GM21381 (cell line): ENCODE measurements at regions not wholly inside any gene's neighbourhood (a gene's known extent, or its start where the extent isn't known, plus 50 kb on each side); places are given as distances from the start of the nearest gene placed in this dataset.
A peak's percentile ranks its signal among the peaks of the same experiment; 100 is the strongest.
"Not testable (repeated sequence)": the region's sequence is repeated elsewhere in the genome, so short reads cannot be mapped to it uniquely, and the experiment has no call there.

Source experiments
- ATAC-seq: cut with Tn5 transposase; IDR thresholded peaks from one replicate; pipeline ENCODE4 v1.9.1; 2021; ENCODE audit warnings: mild to moderate bottlenecking, moderate library complexity; ENCODE audit not compliant: unreplicated experiment

DNA sequence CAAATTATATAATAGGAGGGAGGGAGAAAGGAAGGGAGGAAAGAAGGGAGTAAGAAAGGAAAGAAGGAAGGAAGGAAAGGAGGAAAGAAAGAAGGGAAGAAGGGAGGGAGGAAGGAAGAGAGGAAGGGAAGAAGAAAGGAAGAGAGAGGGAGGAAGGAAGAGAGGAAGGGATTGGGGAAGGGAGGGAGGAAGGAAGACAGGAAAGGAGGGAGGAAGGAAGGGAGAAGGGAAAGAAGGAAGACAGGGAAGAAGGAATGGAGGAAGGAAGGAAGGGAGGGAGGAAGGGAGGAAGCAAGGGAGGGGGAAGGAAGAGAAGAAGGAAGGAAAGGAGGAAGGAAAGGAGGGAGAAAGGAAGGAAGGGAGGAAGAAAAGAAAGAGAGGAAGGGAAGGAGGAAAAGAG lies 660.5 kb downstream of the EPM2A start:
- ATAC-seq, result no peak

DNA sequence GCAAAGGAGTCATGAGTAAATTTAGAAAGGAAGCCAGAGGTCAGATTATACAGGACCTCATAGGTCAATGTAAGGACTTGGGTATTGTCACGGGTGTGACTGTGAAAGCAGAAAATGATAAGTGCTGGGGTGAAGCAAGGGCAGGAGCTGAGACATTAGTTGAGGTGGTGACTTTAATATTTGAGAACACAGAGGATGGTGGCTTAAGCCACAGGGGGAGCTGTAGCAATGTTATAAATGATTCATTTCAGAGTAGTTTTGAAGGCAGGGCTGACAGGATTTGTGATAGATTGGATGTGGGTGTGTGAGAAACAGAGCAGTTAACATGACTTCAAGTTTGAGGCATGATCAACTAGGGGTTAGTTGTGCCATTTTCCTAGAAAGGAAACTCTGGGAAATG lies 659.9 kb downstream of the EPM2A start:
- no peak for ATAC-seq

DNA sequence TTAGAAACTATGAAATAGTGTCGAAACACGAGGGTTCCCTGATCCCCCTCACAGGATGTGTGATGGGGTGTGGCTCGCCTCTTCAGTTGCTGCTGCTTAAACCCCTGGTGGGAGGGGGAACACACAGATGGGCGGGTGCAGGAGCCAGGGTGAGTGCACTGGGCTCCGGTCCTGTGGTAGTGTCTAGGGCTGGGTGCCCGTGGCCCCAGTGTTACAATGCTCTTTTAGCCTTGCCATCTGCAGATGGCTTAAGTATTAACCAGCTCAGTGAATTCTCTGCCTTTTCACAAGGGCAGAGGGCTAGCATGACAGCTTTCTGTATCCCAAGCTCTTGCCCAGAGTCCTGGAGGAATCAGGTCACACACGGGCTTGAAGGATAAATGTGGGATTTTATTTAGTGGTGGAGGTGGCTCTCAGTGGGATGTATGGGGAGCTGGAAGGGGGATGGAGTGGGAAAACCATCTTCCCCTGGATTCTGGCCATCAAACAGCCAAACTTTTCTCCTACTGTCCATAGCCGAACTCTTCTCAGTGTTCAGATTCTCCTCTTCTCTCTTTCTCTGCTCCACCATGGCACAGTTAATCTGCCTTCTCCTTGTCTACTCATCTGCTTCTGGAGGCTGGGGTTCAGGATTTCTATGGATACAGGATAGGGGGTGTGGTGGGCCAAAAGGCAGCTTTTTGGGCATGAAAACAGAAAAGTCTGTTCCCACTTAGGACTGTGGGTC lies 659.0 kb downstream of the EPM2A start:
- no peak for ATAC-seq

DNA sequence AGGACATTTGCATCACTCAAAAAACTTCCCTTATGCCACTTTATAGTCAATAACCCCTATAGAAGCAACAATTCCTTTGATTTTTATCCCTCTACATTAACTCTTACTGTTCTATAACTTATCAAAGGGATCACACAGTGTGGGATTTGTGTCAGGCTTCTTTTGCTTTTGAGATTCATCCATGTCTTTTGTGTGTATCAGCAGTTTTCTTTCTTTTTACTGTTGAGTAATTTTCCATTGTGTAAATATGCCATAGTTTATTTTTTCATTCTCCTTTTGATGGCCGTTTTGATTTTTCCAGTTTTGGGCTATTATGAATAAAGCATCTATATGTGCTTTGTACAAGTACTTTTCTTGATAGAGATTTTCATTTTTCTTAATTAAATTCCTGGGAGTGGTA lies 657.9 kb downstream of the EPM2A start:
- ATAC-seq, result no peak

DNA sequence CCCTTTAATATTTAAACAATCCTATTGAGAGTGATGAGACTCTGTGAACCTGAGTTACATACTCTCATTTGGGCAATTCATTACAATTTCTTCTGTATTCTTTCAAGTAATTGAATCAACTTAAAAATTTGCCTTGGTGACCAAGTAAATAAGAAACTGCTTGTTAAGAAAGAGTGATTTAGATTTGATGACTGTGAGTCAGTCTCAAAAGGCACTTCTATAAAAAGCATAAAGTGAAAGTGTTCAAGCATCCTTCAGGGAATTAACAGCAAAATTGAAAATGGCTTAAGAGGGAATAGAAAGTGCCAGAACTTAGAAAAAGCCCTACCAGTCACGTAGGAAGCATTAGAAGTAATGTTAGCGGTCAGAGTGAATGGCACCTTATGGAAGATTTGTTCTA lies 654.7 kb downstream of the EPM2A start:
- ATAC-seq, result no peak

DNA sequence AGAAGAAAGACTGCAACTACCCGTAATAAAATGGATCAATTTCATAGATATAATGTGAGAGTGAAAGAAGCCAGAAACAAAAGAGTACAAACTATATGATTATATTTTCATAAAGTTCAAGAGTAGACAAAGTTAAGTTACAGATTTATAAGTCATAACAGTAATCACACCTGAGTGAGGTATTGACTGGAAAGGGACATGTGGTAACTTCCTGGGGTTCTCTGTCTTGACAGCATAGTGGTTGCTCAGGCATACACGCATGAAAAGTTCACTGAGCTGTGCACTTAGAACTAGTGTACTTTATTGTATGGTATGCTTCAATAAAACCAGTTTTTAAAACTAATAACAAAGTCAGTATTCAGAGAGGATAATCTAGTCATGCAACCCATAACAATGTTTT lies 653.6 kb downstream of the EPM2A start:
- no peak for ATAC-seq

DNA sequence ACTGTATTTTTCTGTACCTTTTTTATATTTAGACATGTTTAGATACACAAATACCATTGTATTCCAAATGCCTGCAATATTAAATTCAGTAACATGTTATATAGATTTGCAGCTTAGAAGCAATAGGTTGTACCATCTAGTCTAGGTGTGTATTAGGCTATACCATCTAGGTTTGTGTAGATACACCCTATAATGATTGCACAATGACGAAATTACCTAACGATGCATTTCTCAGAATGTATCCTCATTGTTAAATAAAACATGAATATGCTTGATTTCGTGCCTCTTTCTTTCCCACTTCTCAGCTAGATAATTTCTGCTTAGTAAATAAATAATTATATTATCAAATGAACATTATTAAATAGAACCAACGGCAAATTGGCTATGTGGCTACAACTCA lies 653.0 kb downstream of the EPM2A start:
- no peak for ATAC-seq

DNA sequence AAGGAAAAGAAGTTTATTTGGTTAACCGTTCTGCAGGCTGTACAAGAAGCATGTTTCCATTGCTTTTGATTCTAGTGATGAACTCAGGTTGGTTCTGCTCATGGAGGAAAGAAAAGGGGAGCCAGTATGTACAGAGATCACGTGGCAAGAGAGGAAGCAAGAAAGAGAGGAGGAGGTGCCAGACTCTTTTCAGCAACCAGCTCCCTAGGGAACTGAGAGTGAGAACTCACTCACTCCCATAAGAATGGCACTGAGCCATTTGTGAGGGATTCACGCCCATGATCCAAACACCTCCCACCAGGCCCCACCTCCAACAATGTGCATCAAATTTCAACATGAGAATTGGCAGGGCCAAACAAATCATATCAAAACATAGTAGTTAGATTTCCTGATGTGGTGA lies 649.1 kb downstream of the EPM2A start:
- peak; percentile 45 for ATAC-seq

DNA sequence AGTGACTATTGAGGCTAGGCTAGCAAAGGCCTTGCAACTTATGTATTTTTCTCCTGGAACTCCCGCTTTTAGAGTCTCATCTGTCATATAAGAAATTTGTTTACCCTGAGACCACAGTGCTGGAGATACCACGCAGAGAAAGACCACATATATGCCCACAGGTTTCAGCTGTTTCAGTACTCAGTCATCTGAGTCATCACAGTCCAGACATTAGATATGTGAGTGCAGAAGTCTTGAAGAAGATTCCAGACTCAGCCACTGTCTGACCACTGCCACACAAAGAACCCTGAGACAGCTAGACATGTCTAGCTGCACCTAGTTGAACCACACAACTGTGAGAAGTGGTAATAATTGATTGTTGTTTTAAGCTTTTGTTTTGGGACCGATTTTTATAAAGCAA lies 648.3 kb downstream of the EPM2A start:
- no peak for ATAC-seq

DNA sequence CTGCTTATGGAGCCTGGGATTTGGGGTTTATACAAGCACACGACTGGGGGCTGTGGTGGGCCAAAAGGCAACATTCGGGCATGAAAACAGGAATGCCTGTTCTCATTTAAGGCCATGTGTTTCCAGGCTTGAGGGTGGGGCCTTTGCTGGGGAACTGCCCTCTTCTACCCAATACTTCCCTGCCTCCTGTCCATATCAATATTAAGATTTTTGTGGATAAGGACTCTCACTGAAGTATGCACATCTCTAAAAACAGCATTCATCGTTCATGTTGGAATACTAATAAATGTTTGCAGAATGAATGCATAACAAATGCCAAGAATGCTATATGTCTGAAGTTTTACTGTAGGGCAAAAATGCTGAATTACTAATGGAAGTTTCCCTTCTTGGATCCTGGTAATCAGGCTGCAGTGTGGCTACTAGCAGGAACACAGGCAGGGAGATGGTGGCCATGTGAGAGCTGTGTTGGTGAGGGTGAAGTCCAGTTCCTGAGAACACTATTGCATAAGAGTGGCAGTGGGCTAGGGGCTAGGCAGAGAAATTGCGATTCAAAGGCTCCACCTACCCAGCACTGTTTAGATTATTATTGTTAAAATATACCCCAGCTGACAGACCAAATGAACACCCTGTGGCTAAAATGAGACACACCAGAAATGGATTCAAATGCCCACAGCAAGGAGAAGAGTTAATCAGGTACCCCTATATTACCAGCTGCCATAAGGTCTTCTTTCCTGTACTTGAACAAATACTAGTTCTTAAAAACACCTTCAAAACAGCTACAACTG lies 644.3 kb downstream of the EPM2A start:
- no peak for ATAC-seq

DNA sequence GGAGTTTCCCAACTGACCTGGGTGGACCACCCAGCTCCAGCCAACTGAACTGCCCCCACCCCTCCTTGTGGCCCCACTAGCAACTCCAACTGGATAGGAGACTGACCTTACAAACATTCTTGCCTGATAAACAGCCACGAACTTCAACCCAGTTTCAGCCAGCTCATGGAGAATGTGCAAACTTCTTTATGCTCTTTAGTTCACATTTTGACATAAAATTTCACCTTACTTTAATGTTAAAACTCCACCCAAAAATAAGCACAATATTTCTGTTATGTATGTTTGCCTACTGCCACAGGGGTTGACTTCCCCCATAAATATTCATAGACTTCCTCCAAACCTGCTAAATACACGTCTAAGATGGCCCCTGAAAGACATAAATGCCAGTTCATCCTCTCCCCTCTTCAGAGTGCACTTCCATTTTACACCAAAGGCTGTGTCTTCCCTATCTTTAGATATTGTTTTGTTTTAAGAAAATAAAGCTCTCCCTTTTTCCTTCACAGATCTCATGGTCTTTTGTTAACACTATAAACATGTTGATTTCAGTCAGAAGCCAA lies 643.7 kb downstream of the EPM2A start:
- ATAC-seq, result no peak

DNA sequence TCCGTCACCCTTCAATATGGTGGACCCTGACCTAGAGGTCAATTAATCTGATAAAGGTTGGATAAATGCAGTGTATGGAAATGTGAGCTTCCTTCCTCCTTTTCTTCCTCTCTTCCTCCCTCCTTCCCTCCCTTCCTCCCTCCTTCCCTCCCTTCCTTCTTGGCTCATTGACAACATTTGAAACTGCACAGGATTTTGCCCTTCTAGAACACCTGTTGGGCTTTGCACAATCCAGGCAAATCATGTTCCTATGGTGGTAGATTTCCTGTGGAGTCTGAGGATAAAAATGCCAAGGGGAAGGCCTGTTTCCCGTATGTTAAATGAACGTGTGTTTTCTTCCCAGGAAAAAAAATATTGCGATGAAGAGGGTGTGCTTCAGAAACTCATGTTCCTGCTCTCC lies 642.8 kb downstream of the EPM2A start:
- ATAC-seq, result no peak

DNA sequence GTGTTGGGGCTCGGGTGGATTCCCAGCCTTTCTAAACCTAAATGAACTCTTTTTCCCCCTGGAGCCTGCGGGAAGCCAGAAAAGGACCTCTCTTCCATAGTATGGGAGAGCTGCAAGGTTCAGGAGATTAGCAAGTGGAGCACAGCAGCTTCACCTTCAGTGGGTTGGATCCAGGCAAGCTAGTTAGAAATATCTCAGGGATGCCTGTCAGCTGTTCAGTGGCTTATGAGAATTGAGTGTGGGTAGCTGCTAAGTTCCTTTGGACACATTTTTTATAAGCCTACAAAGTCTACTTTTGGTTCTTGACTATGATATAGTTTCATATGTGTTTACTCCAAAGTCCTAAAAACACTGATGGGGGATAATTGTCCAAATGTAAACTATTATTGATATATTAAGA lies 642.1 kb downstream of the EPM2A start:
- ATAC-seq, result no peak

DNA sequence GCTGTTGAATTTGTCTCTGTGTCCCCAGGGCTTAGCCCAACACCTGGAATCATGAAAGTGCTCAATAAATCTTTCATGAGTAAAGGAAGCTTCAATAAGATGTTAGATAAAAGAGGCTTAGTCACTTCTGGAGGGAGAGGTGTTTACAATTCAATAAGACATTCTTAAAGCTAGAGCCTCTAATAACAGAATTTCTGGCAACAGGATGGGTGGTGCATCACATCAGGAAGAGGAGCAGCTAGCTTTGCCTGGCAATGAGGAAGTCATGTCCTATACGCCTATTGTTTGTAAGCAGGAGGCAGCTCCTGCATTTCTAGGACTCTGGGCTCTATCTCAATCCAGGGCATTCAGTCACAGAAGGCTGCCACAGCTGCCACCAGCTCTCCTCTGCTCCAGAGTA lies 638.5 kb downstream of the EPM2A start:
- ATAC-seq, result no peak

DNA sequence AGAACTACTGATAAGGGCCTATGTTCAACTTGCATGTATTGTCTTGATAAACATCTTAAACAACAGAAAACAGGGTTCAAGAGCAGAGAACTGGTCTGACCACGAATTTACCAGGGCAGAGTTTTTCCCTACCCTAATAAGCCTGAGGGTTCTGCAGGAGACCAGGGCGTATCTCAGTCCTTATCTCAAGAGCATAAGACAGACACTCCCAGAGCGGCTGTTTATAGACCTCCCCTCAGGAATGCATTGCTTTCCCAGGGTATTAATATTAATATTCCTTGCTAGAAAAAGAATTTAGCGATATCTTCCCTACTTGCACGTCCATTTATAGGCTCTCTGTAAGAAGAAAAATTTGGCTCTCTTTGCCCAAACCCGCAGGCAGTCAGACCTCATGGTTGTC lies 637.2 kb downstream of the EPM2A start:
- not testable (repeated sequence) for ATAC-seq

DNA sequence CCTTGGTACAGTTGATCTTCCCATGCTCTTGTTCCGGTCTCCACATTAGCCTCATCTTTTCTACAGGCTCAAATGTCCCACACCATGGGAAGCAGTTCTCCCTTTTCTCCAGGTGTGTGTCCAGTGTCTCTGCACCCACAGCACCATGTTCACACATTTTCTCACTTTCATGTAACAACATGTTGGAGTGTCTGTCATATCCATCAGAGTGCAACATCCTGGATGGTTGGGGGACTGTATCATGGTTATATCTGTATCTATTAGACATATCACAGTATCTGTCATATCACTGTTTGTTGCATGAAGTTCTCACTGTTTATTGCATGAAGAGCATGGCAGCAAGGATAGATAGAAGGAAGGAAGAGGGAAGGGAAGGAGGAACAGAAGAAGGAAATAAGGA lies 635.6 kb downstream of the EPM2A start:
- ATAC-seq, result no peak

DNA sequence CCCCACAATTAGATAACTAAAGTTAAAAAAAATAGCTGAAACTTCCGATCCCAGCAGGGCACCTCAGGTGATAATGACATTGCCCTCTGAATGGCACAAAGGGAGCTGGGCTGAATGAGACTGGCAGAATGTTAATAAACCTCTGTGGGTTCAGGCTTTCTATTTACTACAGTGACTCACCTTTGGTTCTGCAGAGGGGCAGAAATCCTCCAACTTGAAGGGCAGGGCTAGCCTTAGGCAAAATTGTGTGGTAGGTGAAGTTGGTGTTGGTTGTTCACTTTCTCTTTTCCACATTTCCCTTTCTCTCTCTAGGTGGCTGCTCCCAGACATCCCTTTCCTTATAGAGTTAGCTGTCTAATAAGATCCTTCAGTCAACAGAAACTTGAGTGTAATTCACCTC lies 625.2 kb downstream of the EPM2A start:
- ATAC-seq, result no peak

DNA sequence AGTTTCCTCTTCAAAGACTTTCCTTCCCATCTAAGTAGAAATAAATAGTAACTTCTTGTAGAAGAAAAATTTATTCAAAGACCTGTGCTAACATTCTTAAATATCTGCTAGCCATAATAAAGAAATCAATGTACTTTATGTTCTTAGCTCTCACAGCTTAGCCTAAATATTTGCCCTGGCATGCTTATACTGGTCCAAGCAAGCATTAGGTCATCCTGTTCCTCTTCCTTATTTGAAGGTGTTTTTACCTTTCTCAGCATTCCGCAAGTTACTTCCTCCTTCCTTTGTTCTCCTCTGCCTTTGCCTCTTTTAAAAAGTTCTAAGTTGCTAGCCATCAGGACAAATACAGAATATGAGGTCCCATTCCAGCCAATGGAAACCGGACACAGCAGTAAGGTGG lies 623.9 kb downstream of the EPM2A start:
- not testable (repeated sequence) for ATAC-seq

DNA sequence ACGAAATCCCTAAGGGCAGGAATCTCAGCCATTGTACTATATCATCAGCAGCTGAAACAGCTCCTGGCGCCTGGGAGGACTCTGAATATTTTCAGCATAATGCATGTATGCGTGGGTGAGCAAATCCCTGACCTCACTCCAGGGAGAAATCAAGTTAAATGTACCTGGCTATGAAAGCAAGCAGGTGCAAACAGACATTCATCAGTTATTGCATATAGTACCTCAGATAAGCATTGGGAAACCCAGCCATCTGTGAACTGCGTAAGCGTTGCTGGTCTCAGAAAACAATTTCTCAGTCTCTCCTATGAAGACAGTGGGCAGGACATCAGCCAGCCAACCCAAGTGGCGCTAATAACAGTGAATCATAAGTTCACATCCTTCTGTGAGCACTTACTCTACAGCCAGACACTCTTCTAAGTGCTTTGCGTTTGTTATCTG lies 622.6 kb downstream of the EPM2A start:
- ATAC-seq, result no peak

DNA sequence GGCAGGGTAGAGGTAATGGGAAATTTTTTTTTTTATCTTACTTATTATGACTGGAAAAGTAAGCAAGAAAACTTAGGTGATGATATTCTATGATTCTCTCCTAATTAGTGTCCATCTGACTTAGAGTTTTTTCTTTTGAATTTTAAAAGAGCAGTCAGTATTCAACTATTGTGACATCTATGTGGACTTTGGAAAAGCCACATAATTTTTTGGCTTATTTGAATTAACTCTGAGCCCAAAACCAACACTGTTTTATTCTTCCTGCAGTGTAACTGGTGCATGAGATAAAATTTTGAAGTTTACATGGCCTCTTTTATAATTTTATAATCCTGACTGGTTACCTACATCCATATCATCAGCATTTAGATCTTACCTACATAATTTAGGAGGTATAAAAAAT lies 619.7 kb downstream of the EPM2A start:
- no peak for ATAC-seq

DNA sequence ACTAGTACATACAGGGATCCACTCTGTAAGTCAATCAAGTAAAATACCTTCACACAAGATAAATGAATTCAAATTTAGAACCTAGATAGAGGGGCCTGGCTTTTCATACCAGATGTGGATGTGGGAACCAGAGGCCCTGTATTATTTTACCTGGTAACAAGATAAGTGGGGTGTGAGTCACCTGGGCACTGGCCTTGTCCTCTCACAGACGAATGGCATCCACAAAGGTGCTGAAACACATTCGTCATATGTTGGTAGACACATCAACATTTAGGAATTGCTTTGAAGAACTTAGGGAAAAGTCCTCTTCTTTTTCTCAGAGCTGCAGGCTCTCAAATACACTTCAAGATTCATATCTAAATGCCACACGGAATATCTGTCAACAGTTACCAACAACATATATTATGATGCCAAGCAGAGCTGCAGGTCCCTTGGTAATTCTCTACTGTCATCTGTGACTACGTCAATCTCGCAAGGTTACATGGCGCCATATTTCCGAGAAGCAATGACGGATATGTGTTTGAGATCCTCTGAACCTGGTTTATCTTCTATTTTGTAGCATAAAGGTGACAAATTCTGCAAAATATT lies 618.6 kb downstream of the EPM2A start:
- no peak for ATAC-seq

DNA sequence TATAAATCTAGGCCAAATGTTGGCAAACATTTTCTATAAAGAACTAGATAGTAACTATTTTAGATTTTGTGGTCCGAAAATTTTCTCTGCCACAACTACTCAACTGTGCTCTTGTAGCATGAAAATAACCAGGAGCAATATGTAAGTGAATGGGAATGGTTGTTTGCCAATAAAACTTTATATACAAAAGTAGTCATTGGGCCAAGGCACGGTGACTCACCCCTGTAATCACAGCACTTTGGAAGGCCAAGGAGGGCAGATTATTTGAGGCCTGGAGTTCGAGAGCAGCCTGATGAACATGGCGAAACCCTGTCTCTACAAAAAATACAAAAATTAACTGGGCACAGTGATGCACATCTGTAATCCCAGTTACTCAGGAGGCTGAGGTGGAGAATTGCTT lies 617.1 kb downstream of the EPM2A start:
- no peak for ATAC-seq
